Keratinocyte (primary cell): ENCODE measurements at regions not wholly inside any gene's neighbourhood (a gene's known extent, or its start where the extent isn't known, plus 50 kb on each side); places are given as distances from the start of the nearest gene placed in this dataset.

Source experiments
- DNase-seq: peaks from one replicate; pipeline ENCODE4 v3.0.0-alpha.2; 2011; ENCODE audit warnings: low read depth, missing footprints, low spot score
- FAIRE-seq: peaks from 2 replicates; lab custom pipeline; 2011; peaks lifted over from hg19 to GRCh38; lab: Jason Lieb, UNC
- H2AFZ ChIP-seq: 2 replicates; pipeline ENCODE4 v1.6.0; 2012; ENCODE audit warnings: low read length, control low read depth, inconsistent platforms; ENCODE audit not compliant: control insufficient read depth
- H3K27ac ChIP-seq: 2 replicates; pipeline ENCODE4 v1.5.1; 2011; ENCODE audit warnings: low read length; ENCODE audit not compliant: control insufficient read depth, insufficient read depth
- H3K27me3 ChIP-seq: 3 replicates; pipeline ENCODE4 v1.6.0; 2011; ENCODE audit warnings: low read length; ENCODE audit not compliant: control insufficient read depth, insufficient read depth; ENCODE audit errors: extremely low read depth
- H3K36me3 ChIP-seq, 2 experiments: 2 replicates in 1 of 2; 3 replicates in 1 of 2; pipeline ENCODE4 v1.5.1; 2011; ENCODE audit warnings: low read length in 2 of 2, mild to moderate bottlenecking in 1 of 2; ENCODE audit not compliant: control insufficient read depth in 2 of 2, insufficient read depth in 2 of 2; ENCODE audit errors: extremely low read depth in 1 of 2
- H3K4me1 ChIP-seq: 3 replicates; pipeline ENCODE4 v1.5.1; 2011; ENCODE audit warnings: low read length; ENCODE audit not compliant: control insufficient read depth, insufficient read depth; ENCODE audit errors: extremely low read depth
- H3K4me2 ChIP-seq: 3 replicates; pipeline ENCODE4 v1.6.0; 2011; ENCODE audit warnings: low read depth, low read length; ENCODE audit not compliant: control insufficient read depth, insufficient read depth; ENCODE audit errors: extremely low read depth
- H3K4me3 ChIP-seq, 3 experiments: fragments of 200-600 bp in 1 of 3; sonication (generic) in 1 of 3; 2 replicates in 2 of 3; 3 replicates in 1 of 3; pipeline ENCODE4 v1.5.1; 2011 to 2016; ENCODE audit warnings: low read length in 3 of 3, mild to moderate bottlenecking in 3 of 3, control low read depth in 2 of 3, inconsistent platforms in 1 of 3, low read depth in 1 of 3, mixed read lengths in 1 of 3, mixed run types in 1 of 3, moderate library complexity in 1 of 3; ENCODE audit not compliant: control insufficient read depth in 2 of 3, insufficient read depth in 2 of 3; ENCODE audit errors: extremely low read depth in 1 of 3
- H3K79me2 ChIP-seq: 2 replicates; pipeline ENCODE4 v1.6.0; 2012; ENCODE audit warnings: low read length; ENCODE audit not compliant: control insufficient read depth, insufficient read depth
- H3K9ac ChIP-seq: 3 replicates; pipeline ENCODE4 v1.6.0; 2011; ENCODE audit warnings: low read length; ENCODE audit not compliant: control insufficient read depth, insufficient read depth; ENCODE audit errors: extremely low read depth
- H3K9me1 ChIP-seq: 3 replicates; pipeline ENCODE4 v1.6.0; 2011; ENCODE audit warnings: low read length; ENCODE audit not compliant: control insufficient read depth, insufficient read depth; ENCODE audit errors: extremely low read depth
- H3K9me3 ChIP-seq: 2 replicates; pipeline ENCODE4 v1.5.1; 2012; ENCODE audit warnings: low read depth, low read length; ENCODE audit not compliant: control insufficient read depth
- H4K20me1 ChIP-seq: 3 replicates; pipeline ENCODE4 v1.6.0; 2011; ENCODE audit warnings: low read length; ENCODE audit not compliant: control insufficient read depth, insufficient read depth; ENCODE audit errors: extremely low read depth
- CTCF ChIP-seq, 3 experiments: IDR thresholded peaks in 1 of 3; conservative IDR thresholded peaks in 1 of 3; optimal IDR thresholded peaks in 1 of 3; 2 replicates in 2 of 3; 3 replicates in 1 of 3; pipeline versions ENCODE3 to v1.5.1; 2011; ENCODE audit warnings: low read length in 3 of 3, mild to moderate bottlenecking in 3 of 3, moderate library complexity in 2 of 3, control low read depth in 1 of 3, inconsistent platforms in 1 of 3; ENCODE audit not compliant: insufficient read depth in 2 of 3; ENCODE audit errors: extremely low read depth in 1 of 3
- EZH2 ChIP-seq: IDR thresholded peaks from one replicate; pipeline ENCODE4 v1.6.1; 2012; ENCODE audit warnings: inconsistent platforms, mild to moderate bottlenecking, low read length, moderate library complexity
- dilution Hi-C: fragments of 300-500 bp; cut with MboI; formaldehyde crosslinking; loops from one replicate; pipeline ENCODE4 v1.7.0; 2020; ENCODE audit warnings: low sequenced_read_pairs; ENCODE audit not compliant: extremely low pct_ligation_motif_present

- Histone ChIP-seq H3K27me3 (no peaks in the 10 kb centered on the region), H3K9me1 (no peaks in the 10 kb centered on the region), H2AFZ (no peak overlapping the region), H3K9me3 (no peaks in the 10 kb centered on the region), H3K4me2 (no peak overlapping the region), H3K27ac (no peak overlapping the region), H3K79me2 (no peaks in the 10 kb centered on the region), H4K20me1 (no peaks in the 10 kb centered on the region), H3K4me1 (no peaks in the 10 kb centered on the region), H3K9ac (no peak overlapping the region), H3K4me3 (no peak overlapping the region), H3K36me3 (no peaks in the 10 kb centered on the region)
- DNase-seq, result no peak
- FAIRE-seq, result no peak
- no peak for TF ChIP-seq CTCF (optimal IDR thresholded peaks at IDR 0.05 in 1 of 3, IDR thresholded peaks at IDR 0.05 in 1 of 3, conservative IDR thresholded peaks at IDR 0.05 in 1 of 3; ENCODE audit: extremely low read depth in 1 of 3, insufficient read depth in 2 of 3, low read length in 3 of 3)
- no peak for TF ChIP-seq EZH2
- dilution Hi-C loops, result no loop called here
Measured at GRCh38 chr7:4409946-4410345, 272.1 kb upstream of the FOXK1 start.

- H3K79me2 ChIP-seq, result no peaks in the 10 kb centered on the region
- dilution Hi-C loops, result no loop called here
- no peaks in the 10 kb centered on the region for H3K4me1 ChIP-seq
- no peaks in the 10 kb centered on the region for H3K9me3 ChIP-seq
- H3K27ac ChIP-seq, result no peak overlapping the region
- H3K27me3 ChIP-seq, result no peaks in the 10 kb centered on the region
- no peak overlapping the region for H3K4me2 ChIP-seq
- no peak overlapping the region for H3K4me3 ChIP-seq
- no peak overlapping the region for H2AFZ ChIP-seq
- no peaks in the 10 kb centered on the region for H4K20me1 ChIP-seq
- no peak overlapping the region for H3K9ac ChIP-seq
- H3K36me3 ChIP-seq, result no peaks in the 10 kb centered on the region
- no peak for TF ChIP-seq EZH2
- no peak for TF ChIP-seq CTCF (optimal IDR thresholded peaks at IDR 0.05 in 1 of 3, IDR thresholded peaks at IDR 0.05 in 1 of 3, conservative IDR thresholded peaks at IDR 0.05 in 1 of 3; ENCODE audit: extremely low read depth in 1 of 3, insufficient read depth in 2 of 3, low read length in 3 of 3)
- no peak for FAIRE-seq
- DNase-seq, result no peak
- no peaks in the 10 kb centered on the region for H3K9me1 ChIP-seq
Measured at GRCh38 chr7:4416396-4417056, 265.6 kb upstream of the FOXK1 start.
